Upper lobe of left lung (tissue), 6 donors: ENCODE measurements at regions not wholly inside any gene's neighbourhood (a gene's known extent, or its start where the extent isn't known, plus 50 kb on each side); places are given as distances from the start of the nearest gene placed in this dataset.

Experiments
- ATAC-seq, 2 donors: fragments of 200-7000 bp; cut with Tn5 transposase; one replicate each; pipeline ENCODE4 v1.9.1; 2022; ENCODE audit warnings: mild to moderate bottlenecking in 2 of 2, moderate library complexity in 2 of 2; ENCODE audit not compliant: low FRiP score in 2 of 2
- DNase-seq, 2 donors: peaks; one replicate each; pipeline ENCODE4 v3.0.0-alpha.2; 2019 to 2020
- H3K27ac ChIP-seq, 4 donors: fragments of 200-600 bp; sonication (generic); one replicate each; pipeline ENCODE4 v1.5.1; 2016 to 2019
- H3K27me3 ChIP-seq, 4 donors: fragments of 200-600 bp; sonication (generic); one replicate each; pipeline ENCODE4 v1.5.1; 2017 to 2019
- H3K36me3 ChIP-seq, 4 donors: fragments of 200-600 bp; sonication (generic); one replicate each; pipeline ENCODE4 v1.5.1; 2016 to 2019
- H3K4me1 ChIP-seq, 4 donors: fragments of 200-600 bp; sonication (generic); one replicate each; pipeline ENCODE4 v1.5.1; 2018 to 2019
- H3K4me3 ChIP-seq, 4 donors: fragments of 200-600 bp; sonication (generic); one replicate each; pipeline ENCODE4 v1.5.1; 2017 to 2019; ENCODE audit warnings: mild to moderate bottlenecking in 2 of 4, moderate library complexity in 1 of 4
- H3K9me3 ChIP-seq, 4 donors: fragments of 200-600 bp; sonication (generic); one replicate each; pipeline ENCODE4 v1.5.1; 2018 to 2019
- CTCF ChIP-seq, 6 experiments: fragments of 450-650 bp in 4 of 6; fragments of 200-600 bp in 2 of 6; sonication (generic) in 2 of 6; IDR thresholded peaks; one replicate each; pipeline ENCODE4 v1.5.1; 2016 to 2019; ENCODE audit warnings: antibody characterized with exemption in 6 of 6
- EP300 ChIP-seq, 4 donors: sonication (generic); formaldehyde crosslinking; IDR thresholded peaks; one replicate each; pipeline ENCODE4 v1.5.1; 2017; ENCODE audit warnings: antibody characterized with exemption in 4 of 4, control low read depth in 2 of 4
- POLR2A ChIP-seq, 4 donors: fragments of 450-650 bp; IDR thresholded peaks; one replicate each; pipeline ENCODE4 v1.5.1; 2016 to 2017; ENCODE audit warnings: antibody characterized with exemption in 4 of 4, mild to moderate bottlenecking in 2 of 4
- POLR2AphosphoS5 ChIP-seq, 2 donors: sonication (generic); formaldehyde crosslinking; IDR thresholded peaks; one replicate each; pipeline ENCODE4 v1.5.1; 2017; ENCODE audit warnings: antibody characterized with exemption in 2 of 2
- WGBS, 2 donors: methylation state at CpG; one replicate each; pipeline ENCODE4 v1.1.5; 2017 to 2018; 5-methylcytosine and 5-hydroxymethylcytosine counted together
- donor health status: DM: no; HTN: no; CAD: no; lungs with moderate emphysema.
- donor health status: DM: no; HTN: yes; CAD: no; lungs with severe emphysema.

DNA sequence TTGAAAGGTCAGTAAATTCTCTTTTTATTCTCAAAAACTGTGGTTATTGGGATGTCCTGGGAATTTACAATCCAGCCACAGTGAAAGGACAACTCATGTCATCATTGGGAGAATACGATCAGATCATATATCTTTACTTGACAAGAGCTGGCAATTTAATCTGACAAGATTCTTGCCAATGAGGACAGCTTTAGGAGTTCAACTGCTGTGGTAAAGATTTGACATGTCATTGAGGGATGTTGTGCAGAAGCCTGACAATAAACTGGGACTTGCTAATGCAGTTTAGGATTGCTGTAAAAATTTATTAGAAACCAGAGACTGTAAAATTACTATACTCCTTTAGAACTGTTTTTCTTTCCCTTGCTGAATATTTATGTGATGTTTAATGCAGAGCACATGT lies 1131.0 kb downstream of the MAT2B start:
- H3K4me1 ChIP-seq = no peaks in the 10 kb centered on the region
- no peaks in the 10 kb centered on the region for H3K9me3 ChIP-seq
- TF ChIP-seq EP300 (IDR thresholded peaks at IDR 0.05) = no peak
- no peak overlapping the region for H3K4me3 ChIP-seq
- ATAC-seq (no peak), DNase-seq (no peak)
- H3K27me3 ChIP-seq = no peaks in the 10 kb centered on the region
- no peaks in the 10 kb centered on the region for H3K36me3 ChIP-seq
- 56 to 58% methylated on average over 1 of the region's 1 CpG for WGBS, 2 donors
- no peak overlapping the region for H3K27ac ChIP-seq

GRCh38 chr5:164637931-164638521 lies 1132.6 kb downstream of the MAT2B start:
- Histone ChIP-seq H3K27ac (no peak overlapping the region), H3K4me3 (no peak overlapping the region), H3K4me1 (no peaks in the 10 kb centered on the region), H3K36me3 (no peaks in the 10 kb centered on the region), H3K9me3 (no peaks in the 10 kb centered on the region), H3K27me3 (no peaks in the 10 kb centered on the region)
- WGBS, 2 donors = 79 to 83% methylated on average over 4 of the region's 4 CpGs
- TF ChIP-seq POLR2AphosphoS5 (IDR thresholded peaks at IDR 0.05) (no peak), EP300 (IDR thresholded peaks at IDR 0.05) (no peak), CTCF (IDR thresholded peaks at IDR 0.05) (no peak), POLR2A (IDR thresholded peaks at IDR 0.05) (no peak)
- no peak for DNase-seq
- ATAC-seq = no peak

DNA sequence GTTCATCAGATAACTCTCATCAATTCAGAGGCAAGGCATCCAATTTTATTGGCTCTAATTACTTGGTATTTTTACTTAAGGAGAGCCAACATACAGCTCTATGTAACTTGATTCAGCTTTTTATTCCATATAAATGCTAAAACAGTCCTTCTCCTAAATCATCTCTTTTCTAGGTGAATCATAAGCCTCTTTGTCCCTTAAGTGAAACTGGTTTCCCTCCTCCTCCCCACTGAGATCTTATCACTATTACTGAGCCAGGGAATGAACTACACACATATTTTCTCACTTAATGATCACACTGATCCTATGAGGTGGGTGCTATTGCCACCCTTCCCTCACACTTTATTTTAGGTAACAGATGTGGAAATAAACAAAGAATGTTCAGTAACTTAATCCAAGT lies 1143.8 kb downstream of the MAT2B start:
- no peak for ATAC-seq
- H3K27ac ChIP-seq = no peak overlapping the region
- no peaks in the 10 kb centered on the region for H3K9me3 ChIP-seq
- H3K4me3 ChIP-seq = no peak overlapping the region
- no peaks in the 10 kb centered on the region for H3K36me3 ChIP-seq
- no peak for TF ChIP-seq CTCF (IDR thresholded peaks at IDR 0.05)
- no peak for TF ChIP-seq POLR2A (IDR thresholded peaks at IDR 0.05)
- TF ChIP-seq EP300 (IDR thresholded peaks at IDR 0.05) = no peak
- TF ChIP-seq POLR2AphosphoS5 (IDR thresholded peaks at IDR 0.05) = no peak
- H3K27me3 ChIP-seq = no peaks in the 10 kb centered on the region
- H3K4me1 ChIP-seq = no peaks in the 10 kb centered on the region
- no peak for DNase-seq

- H3K27me3 ChIP-seq = no peaks in the 10 kb centered on the region
- no peaks in the 10 kb centered on the region for H3K9me3 ChIP-seq
- 87% methylated on average over 1 of the region's 1 CpG for WGBS, 2 donors
- DNase-seq (no peak), ATAC-seq (no peak)
- no peak for TF ChIP-seq POLR2A (IDR thresholded peaks at IDR 0.05)
- no peak for TF ChIP-seq EP300 (IDR thresholded peaks at IDR 0.05)
- TF ChIP-seq POLR2AphosphoS5 (IDR thresholded peaks at IDR 0.05) = no peak
- no peak for TF ChIP-seq CTCF (IDR thresholded peaks at IDR 0.05)
- H3K36me3 ChIP-seq = no peaks in the 10 kb centered on the region
- no peak overlapping the region for H3K27ac ChIP-seq
- H3K4me3 ChIP-seq = no peak overlapping the region
- H3K4me1 ChIP-seq = no peaks in the 10 kb centered on the region
These were observed 1145.0 kb downstream of the MAT2B start for GRCh38 chr5:164650427-164650826.

DNA sequence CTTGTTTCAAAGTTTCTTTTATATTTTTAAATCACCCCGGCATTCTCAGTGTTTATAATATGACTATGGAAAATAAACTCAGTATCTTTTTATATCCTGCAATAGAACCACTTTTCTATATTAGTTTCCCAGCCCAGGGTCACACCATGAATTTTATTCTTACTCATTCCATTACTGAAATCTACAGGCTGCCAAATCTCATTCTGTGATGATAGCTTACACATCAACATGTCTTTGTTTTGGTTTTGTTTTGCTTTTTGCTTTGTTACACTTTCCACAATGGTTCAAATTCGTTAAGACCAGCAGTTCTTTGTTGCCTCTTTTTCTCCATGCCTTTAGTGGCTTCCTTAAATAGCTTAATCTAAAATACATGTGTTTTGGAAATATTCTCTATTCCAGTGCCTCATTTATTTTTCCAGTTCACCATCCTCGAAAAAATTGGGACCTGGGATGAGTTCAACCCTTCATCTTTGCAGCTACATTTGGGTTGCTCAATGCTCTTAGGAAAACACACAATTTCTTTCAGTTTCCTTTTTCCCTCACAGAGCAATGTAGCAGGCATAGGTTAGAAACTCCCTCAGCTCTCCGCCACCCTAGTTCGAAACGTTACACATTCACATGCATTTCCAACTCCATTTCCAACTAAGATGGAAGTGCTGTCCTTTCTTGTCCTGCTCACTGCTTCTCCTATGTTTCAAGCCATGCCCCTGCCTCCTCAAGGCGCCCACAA lies 1146.3 kb downstream of the MAT2B start:
- no peaks in the 10 kb centered on the region for H3K9me3 ChIP-seq
- no peaks in the 10 kb centered on the region for H3K4me1 ChIP-seq
- DNase-seq (no peak), ATAC-seq (no peak)
- TF ChIP-seq POLR2A (IDR thresholded peaks at IDR 0.05) (no peak), POLR2AphosphoS5 (IDR thresholded peaks at IDR 0.05) (no peak), EP300 (IDR thresholded peaks at IDR 0.05) (no peak), CTCF (IDR thresholded peaks at IDR 0.05) (no peak)
- H3K36me3 ChIP-seq = no peaks in the 10 kb centered on the region
- WGBS, 2 donors = 70 to 76% methylated on average over 7 of the region's 7 CpGs
- no peak overlapping the region for H3K4me3 ChIP-seq
- H3K27me3 ChIP-seq = no peaks in the 10 kb centered on the region
- H3K27ac ChIP-seq = no peak overlapping the region
